NCI-H748 (cell line): ENCODE measurements at regions not wholly inside any gene's neighbourhood (a gene's known extent, or its start where the extent isn't known, plus 50 kb on each side); places are given as distances from the start of the nearest gene placed in this dataset.

Experiments used
- DNase-seq: peaks from one replicate; lab custom pipeline; 2025; ENCODE audit not compliant: unreplicated experiment; lab: John Stamatoyannopoulos, UW

GRCh38 chr13:84038001-84038400 lies 155.7 kb upstream of the SLITRK1 start:
- peak; percentile 94 for DNase-seq

GRCh38 chr13:84032116-84032515 lies 149.8 kb upstream of the SLITRK1 start:
- DNase-seq, result no peak

GRCh38 chr13:84031120-84031519 lies 148.8 kb upstream of the SLITRK1 start:
- no peak for DNase-seq

DNA sequence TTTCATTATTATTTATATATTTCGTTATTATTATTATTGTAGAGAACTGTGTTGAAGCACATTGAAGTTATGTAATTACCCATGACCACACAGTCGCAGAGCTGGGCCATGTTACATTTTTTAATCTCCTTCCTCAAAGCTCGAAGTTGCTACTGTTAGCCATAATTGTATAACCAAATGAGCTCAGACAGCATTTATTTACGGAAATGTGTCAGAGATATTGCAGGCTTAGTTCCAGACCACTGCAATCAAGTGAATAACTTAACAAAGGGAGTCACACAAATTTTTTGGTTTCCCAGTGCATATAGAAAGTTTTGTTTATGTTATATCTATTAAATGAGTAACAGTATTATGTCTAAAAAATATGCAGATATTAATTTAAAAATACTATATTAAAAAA lies 147.1 kb upstream of the SLITRK1 start:
- no peak for DNase-seq

GRCh38 chr13:84025824-84026223 lies 143.6 kb upstream of the SLITRK1 start:
- no peak for DNase-seq

DNA sequence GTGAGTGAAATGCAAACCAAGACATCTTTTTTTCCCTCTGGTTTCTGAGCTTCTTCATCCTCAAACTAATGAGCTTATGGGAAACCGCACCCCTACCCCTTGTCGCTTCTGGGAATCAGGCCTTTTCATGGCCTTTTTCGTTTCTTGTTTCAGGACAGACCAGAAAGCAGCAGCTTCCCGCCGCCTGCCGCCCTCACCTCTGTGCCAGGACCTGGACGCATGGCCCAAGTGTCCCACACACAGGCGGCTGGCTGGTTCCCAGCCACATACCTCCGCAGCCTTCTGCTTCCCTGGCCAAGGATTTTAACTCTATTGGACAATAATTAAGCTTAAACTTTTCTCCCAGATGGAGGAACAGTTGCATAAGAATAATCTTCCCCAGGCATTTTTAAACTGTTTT lies 114.1 kb upstream of the SLITRK1 start:
- DNase-seq, result no peak

GRCh38 chr13:83995930-83996329 lies 113.7 kb upstream of the SLITRK1 start:
- no peak for DNase-seq

GRCh38 chr13:83992566-83993358 lies 110.5 kb upstream of the SLITRK1 start:
- DNase-seq, result no peak

DNA sequence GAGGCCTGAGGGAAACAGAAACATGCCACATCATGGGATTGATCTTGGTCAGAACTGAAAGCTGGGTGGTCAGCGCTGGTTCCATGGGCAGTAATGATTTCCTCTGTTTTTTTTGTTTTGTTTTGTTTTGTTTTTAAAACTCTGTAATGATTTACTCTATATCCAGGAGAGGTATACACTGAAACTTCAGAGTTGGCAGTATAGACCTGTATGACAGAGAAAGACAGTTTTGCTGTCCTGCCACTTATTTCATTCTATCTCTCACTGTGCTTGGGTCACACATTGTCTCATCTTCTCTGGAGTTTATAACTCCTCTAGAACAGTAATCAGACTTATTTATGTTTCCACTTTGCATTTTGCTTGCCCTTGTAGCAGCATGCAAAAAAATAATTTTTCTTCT lies 105.1 kb upstream of the SLITRK1 start:
- DNase-seq, result no peak

- no peak for DNase-seq
Observed at GRCh38 chr13:83984793-83985192, 102.5 kb upstream of the SLITRK1 start.

DNA sequence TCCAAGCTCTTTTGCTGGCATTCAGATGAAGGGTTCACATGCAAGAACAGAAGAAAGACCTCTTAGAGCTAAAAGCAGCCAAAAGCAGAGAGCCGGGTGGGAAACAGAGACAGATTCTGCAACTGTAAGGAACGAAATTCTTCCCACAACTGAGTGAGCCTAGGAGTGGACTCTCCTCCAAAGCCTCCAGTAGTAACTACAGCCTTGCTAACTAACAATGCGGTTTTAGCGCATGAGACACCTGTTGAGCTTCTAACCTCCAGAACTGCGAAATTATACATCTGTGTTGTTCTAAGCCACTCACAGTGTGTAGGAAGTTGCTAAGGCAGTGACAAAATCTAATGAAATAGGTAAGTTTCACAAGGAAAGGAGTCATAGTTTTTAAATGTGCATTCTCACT lies 98.1 kb upstream of the SLITRK1 start:
- peak; percentile 3 for DNase-seq

DNA sequence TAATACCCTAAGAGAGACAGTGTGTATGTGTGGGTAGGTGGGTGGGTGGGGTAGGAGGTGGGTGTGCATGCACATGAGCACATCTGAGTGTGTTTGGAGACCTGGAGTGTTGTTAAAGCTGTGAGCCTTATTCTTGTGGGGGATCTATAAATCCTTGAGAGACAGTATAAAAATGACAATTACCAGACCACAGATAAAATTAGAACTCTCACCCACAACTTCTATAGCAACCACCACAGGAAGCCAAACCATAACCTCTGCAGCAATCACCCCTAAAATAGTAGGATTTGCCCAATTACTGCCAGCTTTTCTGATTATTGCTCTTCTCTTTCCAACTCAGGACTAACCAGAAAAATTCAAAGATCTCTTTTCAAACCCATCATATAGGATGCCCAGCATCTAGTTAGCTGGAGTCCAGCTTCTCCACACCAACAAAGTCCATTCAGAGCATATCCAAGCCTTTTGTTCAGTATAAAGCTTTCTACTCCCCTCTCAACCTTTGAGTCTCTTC lies 93.4 kb upstream of the SLITRK1 start:
- DNase-seq, result no peak

- no peak for DNase-seq
Observed at GRCh38 chr13:83958531-83958930, 76.3 kb upstream of the SLITRK1 start.

GRCh38 chr13:83955011-83955410 lies 72.7 kb upstream of the SLITRK1 start:
- no peak for DNase-seq

GRCh38 chr13:83953916-83954315 lies 71.6 kb upstream of the SLITRK1 start:
- no peak for DNase-seq

DNA sequence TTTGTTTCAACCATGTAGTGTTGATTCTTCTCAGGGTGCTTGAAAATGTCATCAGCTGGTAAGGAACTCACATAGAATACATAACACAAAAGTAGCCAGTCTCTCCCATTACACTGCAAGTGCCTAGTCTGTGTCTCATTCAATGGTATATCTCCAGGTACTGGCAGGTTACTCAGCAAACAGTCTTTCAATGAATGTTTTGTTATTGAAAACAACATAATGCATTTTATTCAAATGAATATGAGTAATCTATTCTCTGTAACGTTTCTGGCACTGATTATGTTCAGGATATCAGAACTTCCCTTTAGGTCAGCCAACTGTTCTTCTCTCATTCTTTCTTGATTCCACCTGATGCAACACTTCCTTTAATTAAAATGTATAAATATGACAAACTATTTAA lies 68.0 kb upstream of the SLITRK1 start:
- no peak for DNase-seq

DNA sequence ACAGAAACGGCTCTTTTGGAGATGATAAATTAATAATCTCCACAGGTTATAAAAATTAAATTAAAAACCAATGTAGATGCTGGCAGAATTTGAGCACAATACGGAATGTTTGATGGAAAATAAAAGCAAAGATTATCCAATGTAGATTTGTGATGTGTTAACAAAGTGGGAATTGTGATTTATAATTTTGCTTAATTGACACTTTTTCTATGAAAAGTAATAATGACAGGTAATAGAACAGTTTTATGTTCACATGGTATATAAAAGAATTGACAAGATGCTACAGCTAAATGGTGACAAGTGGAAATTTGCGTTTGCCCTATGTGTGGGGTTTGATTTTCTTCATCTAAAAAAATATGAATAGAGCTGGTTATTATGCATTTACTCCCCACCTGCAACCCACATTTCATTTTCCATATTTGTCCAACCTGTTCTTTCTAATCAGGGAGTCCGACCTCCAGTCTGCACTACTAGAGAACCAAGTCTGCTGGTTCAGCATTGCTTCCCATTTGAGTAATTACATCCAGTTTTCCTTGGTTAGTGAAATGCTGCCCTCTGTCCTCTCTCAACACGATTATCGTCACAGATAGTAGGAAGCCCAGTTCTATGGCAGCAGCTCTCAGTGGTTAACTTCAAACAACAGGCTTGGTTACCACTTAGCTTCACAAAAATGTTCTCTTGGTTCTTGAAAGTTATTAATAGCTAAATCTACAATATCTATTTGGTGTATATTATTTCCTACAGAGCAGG lies 61.4 kb upstream of the SLITRK1 start:
- peak; percentile 38 for DNase-seq

- no peak for DNase-seq
Observed at GRCh38 chr13:83941701-83942335, 59.5 kb upstream of the SLITRK1 start.

DNA sequence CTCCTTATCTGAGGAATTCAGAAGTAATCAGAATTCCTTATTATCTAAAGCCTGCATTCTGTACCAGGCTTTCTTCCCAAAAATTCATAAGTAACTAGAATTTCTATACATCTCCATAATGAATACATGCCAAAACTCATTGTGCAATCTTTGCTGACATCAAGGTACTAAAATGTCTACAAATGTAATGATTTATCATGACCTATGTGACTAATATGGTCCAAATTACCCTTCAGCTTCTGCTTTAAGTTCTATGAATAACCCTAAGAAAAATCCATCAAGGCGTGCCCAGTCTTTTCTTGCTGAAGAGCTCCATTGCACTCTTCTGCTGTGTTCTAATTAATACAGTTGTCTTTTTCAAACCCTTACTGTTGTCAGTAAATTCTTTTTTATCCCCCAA lies 58.5 kb upstream of the SLITRK1 start:
- no peak for DNase-seq

- DNase-seq, result no peak
Observed at GRCh38 chr13:83937579-83937978, 55.3 kb upstream of the SLITRK1 start.

GRCh38 chr13:83935566-83935965 lies 53.3 kb upstream of the SLITRK1 start:
- no peak for DNase-seq
